MM.1S (cell line): ENCODE measurements at regions not wholly inside any gene's neighbourhood (a gene's known extent, or its start where the extent isn't known, plus 50 kb on each side); places are given as distances from the start of the nearest gene placed in this dataset.

Experiments used
- DNase-seq: peaks from one replicate; pipeline ENCODE4 v3.0.0-alpha.2; 2015
- H2AFZ ChIP-seq: fragments of 300-600 bp; sonication (generic); 2 replicates; pipeline ENCODE4 v1.6.0; 2016; ENCODE audit warnings: antibody characterized with exemption, low read length
- H3F3A ChIP-seq: fragments of 300-600 bp; sonication (generic); 2 replicates; pipeline ENCODE4 v1.6.1; 2016; ENCODE audit warnings: mild to moderate bottlenecking, antibody characterized with exemption, low read length, moderate library complexity, mixed read lengths; ENCODE audit not compliant: insufficient read depth
- H3K27ac ChIP-seq: fragments of 300-600 bp; sonication (generic); 2 replicates; pipeline ENCODE4 v1.5.1; 2016; ENCODE audit warnings: mild to moderate bottlenecking, low read length
- H3K27me3 ChIP-seq: fragments of 300-600 bp; sonication (generic); replicated peaks from 2 replicates; pipeline ENCODE4 v1.6.0; 2016; ENCODE audit warnings: low read length; ENCODE audit not compliant: insufficient read depth
- H3K36me3 ChIP-seq: fragments of 300-600 bp; sonication (generic); replicated peaks from 2 replicates; pipeline ENCODE4 v1.6.1; 2016; ENCODE audit warnings: mild to moderate bottlenecking, low read length, mixed read lengths; ENCODE audit not compliant: insufficient read depth
- H3K4me1 ChIP-seq: fragments of 300-600 bp; sonication (generic); 2 replicates; pipeline ENCODE4 v1.6.1; 2016; ENCODE audit warnings: low read length, mixed read lengths
- H3K4me2 ChIP-seq: fragments of 300-600 bp; sonication (generic); 2 replicates; pipeline ENCODE4 v1.6.0; 2016; ENCODE audit warnings: low read depth, low read length
- H3K4me3 ChIP-seq: fragments of 300-600 bp; sonication (generic); 2 replicates; pipeline ENCODE4 v1.5.1; 2016; ENCODE audit warnings: low read length, mixed read lengths
- H3K79me2 ChIP-seq: fragments of 300-600 bp; sonication (generic); 2 replicates; pipeline ENCODE4 v1.6.1; 2016; ENCODE audit warnings: mixed run types, low read length, mixed read lengths
- H3K9ac ChIP-seq: fragments of 300-600 bp; sonication (generic); 2 replicates; pipeline ENCODE4 v1.6.1; 2016; ENCODE audit warnings: low read length, mixed read lengths
- H3K9me2 ChIP-seq: fragments of 300-600 bp; sonication (generic); replicated peaks from 2 replicates; pipeline ENCODE4 v1.6.1; 2016; ENCODE audit warnings: mild to moderate bottlenecking, low read length, mixed read lengths; ENCODE audit not compliant: insufficient read depth
- H3K9me3 ChIP-seq: fragments of 300-600 bp; sonication (generic); replicated peaks from 2 replicates; pipeline ENCODE4 v1.6.1; 2016; ENCODE audit warnings: mild to moderate bottlenecking, low read length, mixed read lengths; ENCODE audit not compliant: insufficient read depth
- H4K20me1 ChIP-seq: fragments of 300-600 bp; sonication (generic); 2 replicates; pipeline ENCODE4 v1.6.1; 2016; ENCODE audit warnings: mild to moderate bottlenecking, low read length, moderate library complexity, mixed read lengths; ENCODE audit not compliant: insufficient read depth
- EZH2 ChIP-seq: fragments of 300-600 bp; sonication (generic); optimal IDR thresholded peaks from 2 replicates; pipeline ENCODE3; 2017; ENCODE audit warnings: low read depth, mild to moderate bottlenecking, antibody characterized with exemption, low read length, mixed read lengths
- EZH2phosphoT487 ChIP-seq: fragments of 300-600 bp; sonication (generic); IDR thresholded peaks from 2 replicates; pipeline ENCODE4 v1.6.1; 2018; ENCODE audit warnings: antibody characterized with exemption, low read length
- TF ChIP-seq, protein P1 (sequence below): fragments of 300-600 bp; sonication (generic); IDR thresholded peaks from 2 replicates; pipeline ENCODE4 v1.5.1; 2016; ENCODE audit warnings: antibody characterized with exemption, low read length, mixed read lengths

DNA sequence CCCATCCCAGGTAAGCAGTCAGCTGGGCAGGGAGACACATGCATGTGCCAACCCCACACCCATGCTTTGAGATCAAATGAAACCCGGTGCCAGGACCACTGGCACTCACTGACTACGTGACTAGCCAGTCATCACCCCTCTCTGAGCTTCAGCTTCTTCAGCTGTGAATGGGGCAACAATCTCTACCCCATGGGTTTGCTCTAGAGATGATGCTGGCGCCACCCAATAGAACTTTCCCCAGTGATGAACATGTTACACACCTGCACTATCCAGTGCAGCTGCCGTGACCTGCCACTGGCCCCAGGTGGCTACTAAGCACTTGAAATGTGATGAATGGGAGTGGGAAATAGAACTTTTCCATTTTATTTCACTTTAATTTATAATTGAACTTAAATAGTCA lies 70.3 kb downstream of the PITPNM2 start:
- H3K4me2 ChIP-seq, result no peak overlapping the region
- no peaks in the 10 kb centered on the region for H3K9me3 ChIP-seq
- peaks cover 14% of the 10 kb centered on the region for H3K4me1 ChIP-seq
- H3K79me2 ChIP-seq, result no peaks in the 10 kb centered on the region
- H3K9me2 ChIP-seq, result no peaks in the 10 kb centered on the region
- no peak overlapping the region for H3K27ac ChIP-seq
- no peak for TF ChIP-seq EZH2phosphoT487
- TF ChIP-seq, protein P1, sequence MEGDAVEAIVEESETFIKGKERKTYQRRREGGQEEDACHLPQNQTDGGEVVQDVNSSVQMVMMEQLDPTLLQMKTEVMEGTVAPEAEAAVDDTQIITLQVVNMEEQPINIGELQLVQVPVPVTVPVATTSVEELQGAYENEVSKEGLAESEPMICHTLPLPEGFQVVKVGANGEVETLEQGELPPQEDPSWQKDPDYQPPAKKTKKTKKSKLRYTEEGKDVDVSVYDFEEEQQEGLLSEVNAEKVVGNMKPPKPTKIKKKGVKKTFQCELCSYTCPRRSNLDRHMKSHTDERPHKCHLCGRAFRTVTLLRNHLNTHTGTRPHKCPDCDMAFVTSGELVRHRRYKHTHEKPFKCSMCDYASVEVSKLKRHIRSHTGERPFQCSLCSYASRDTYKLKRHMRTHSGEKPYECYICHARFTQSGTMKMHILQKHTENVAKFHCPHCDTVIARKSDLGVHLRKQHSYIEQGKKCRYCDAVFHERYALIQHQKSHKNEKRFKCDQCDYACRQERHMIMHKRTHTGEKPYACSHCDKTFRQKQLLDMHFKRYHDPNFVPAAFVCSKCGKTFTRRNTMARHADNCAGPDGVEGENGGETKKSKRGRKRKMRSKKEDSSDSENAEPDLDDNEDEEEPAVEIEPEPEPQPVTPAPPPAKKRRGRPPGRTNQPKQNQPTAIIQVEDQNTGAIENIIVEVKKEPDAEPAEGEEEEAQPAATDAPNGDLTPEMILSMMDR, result no peak
- no peaks in the 10 kb centered on the region for H3F3A ChIP-seq
- H2AFZ ChIP-seq, result no peak overlapping the region
- H3K9ac ChIP-seq, result no peak overlapping the region
- H3K4me3 ChIP-seq, result no peak overlapping the region
- no peak for DNase-seq
- no peaks in the 10 kb centered on the region for H3K36me3 ChIP-seq
- H4K20me1 ChIP-seq, result no peaks in the 10 kb centered on the region
- no peaks in the 10 kb centered on the region for H3K27me3 ChIP-seq

DNA sequence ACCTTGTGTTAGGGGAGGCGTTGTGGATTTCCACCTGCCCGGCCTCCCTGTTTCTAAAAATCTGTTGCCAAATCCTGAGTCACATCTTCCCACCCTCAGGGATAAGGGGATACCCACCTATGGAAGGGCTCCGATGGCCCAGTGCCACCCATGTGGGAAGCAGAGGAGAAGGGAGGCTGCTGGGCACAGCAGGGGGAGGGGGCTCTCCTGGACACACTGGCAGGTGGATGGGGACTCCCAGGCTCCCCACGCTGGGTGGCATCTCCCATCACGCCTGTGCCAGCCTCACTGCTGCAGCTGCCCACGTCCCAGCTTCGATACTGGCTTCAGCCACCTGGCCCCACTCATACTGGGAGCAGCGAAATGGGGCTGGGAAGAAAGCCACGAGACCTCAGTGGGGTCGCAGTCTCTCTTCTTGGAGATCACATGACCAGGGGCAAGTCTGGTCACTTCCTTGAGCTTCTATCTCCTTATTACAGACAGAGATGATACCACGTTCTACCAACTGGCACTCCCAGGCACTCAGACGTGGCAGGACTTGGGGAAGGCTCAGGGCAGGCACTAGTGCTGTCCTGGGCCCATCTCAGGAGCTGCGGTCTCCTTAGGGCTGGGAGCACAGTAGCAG lies 72.2 kb downstream of the PITPNM2 start:
- no peak for DNase-seq
- TF ChIP-seq EZH2 (no peak), EZH2phosphoT487 (no peak)
- TF ChIP-seq, protein P1, result no peak
- no peak overlapping the region for H3K27ac ChIP-seq

DNA sequence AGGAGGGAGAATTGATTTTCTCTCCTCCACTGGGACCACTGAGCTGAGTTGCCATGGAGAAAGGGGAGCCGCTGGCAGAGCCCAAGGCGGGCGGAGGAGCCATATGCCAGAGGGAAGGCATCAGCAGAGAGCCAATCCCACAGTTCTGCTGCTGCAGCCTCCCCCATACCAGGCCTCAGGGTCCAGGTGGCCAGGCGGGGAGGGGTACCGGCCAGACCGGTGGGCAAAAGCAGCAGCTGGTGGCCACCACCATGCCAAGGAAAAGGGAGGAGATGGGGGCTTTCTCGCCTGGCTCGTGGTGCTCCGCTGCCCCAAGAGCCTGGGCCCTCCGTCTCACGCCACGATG lies 72.8 kb downstream of the PITPNM2 start:
- TF ChIP-seq, protein P1, result no peak
- TF ChIP-seq EZH2phosphoT487 (no peak), EZH2 (no peak)
- Histone ChIP-seq H3F3A (no peaks in the 10 kb centered on the region), H4K20me1 (no peaks in the 10 kb centered on the region), H3K9me3 (no peaks in the 10 kb centered on the region), H3K4me2 (no peak overlapping the region), H3K4me3 (no peak overlapping the region), H3K4me1 (no peaks in the 10 kb centered on the region), H3K36me3 (no peaks in the 10 kb centered on the region), H3K79me2 (no peaks in the 10 kb centered on the region), H3K27ac (no peak overlapping the region), H3K9ac (no peak overlapping the region), H2AFZ (no peak overlapping the region), H3K27me3 (no peaks in the 10 kb centered on the region), H3K9me2 (no peaks in the 10 kb centered on the region)
- no peak for DNase-seq

More for the DNA sequence above, 72.2 kb downstream of the PITPNM2 start:
- H3F3A ChIP-seq, result no peaks in the 10 kb centered on the region
- H3K27me3 ChIP-seq, result no peaks in the 10 kb centered on the region
- H3K9me2 ChIP-seq, result no peaks in the 10 kb centered on the region
- no peaks in the 10 kb centered on the region for H3K36me3 ChIP-seq
- no peak overlapping the region for H3K4me3 ChIP-seq
- H3K4me2 ChIP-seq, result no peak overlapping the region
- no peak overlapping the region for H3K9ac ChIP-seq
- H3K9me3 ChIP-seq, result no peaks in the 10 kb centered on the region
- H3K79me2 ChIP-seq, result no peaks in the 10 kb centered on the region
- no peaks in the 10 kb centered on the region for H4K20me1 ChIP-seq
- peaks cover 5% of the 10 kb centered on the region for H3K4me1 ChIP-seq
- H2AFZ ChIP-seq, result no peak overlapping the region
